ENCODE measurements at regions not wholly inside any gene's neighbourhood (a gene's known extent, or its start where the extent isn't known, plus 50 kb on each side); places are given as distances from the start of the nearest gene placed in this dataset.

- TF ChIP-seq ELK1 (IDR thresholded peaks at IDR 0.05; ENCODE audit: borderline replicate concordance, low read depth, low read length): no peak
- no peak for TF ChIP-seq POLR2A (IDR thresholded peaks at IDR 0.05; ENCODE audit: low read depth, low read length)
- TF ChIP-seq CTCF (conservative IDR thresholded peaks at IDR 0.05; ENCODE audit: low read depth, low read length): no peak
- no peak for TF ChIP-seq BHLHE40 (IDR thresholded peaks at IDR 0.05; ENCODE audit: low read depth, low read length)
- TF ChIP-seq SMC3 (IDR thresholded peaks at IDR 0.05; ENCODE audit: low read depth, low read length): no peak
- TF ChIP-seq CHD1 (IDR thresholded peaks at IDR 0.05; ENCODE audit: low read depth, low read length): no peak
- TF ChIP-seq MAZ (IDR thresholded peaks at IDR 0.05; ENCODE audit: borderline replicate concordance, low read depth, low read length): no peak
Observed at GRCh38 chr4:96593422-96593821, 753.5 kb downstream of the PDHA2 start.
